Effector CD4-positive, alpha-beta T cell (primary cell): ENCODE measurements at regions not wholly inside any gene's neighbourhood (a gene's known extent, or its start where the extent isn't known, plus 50 kb on each side); places are given as distances from the start of the nearest gene placed in this dataset.
"Not testable (repeated sequence)": the region's sequence is repeated elsewhere in the genome, so short reads cannot be mapped to it uniquely, and the experiment has no call there.

ENCODE experiments used
- DNase-seq: peaks from one replicate; pipeline ENCODE4 v3.0.0-alpha.2; 2020

GRCh38 chr4:189204616-189205015 is 736.1 kb upstream of the FRG1 start:
- no peak for DNase-seq

DNA sequence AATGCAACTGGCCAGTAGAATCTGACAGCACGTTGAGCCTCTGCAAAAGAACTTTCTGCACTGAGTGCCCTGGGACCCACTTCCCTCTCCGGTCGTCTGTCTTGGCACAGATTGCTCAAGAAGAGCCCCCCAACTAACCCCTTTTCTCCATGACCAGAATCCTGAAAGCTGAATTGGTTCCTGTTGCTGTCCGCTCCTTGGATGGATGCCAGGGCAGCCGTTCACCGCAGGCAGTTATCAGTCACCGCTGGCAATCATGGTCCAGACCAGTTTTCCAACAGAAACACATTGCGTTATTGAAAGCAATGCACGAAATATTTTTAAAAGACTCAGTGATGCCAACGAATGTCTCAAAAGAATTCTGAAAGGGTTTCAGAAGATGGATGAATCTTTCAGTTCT is 733.7 kb upstream of the FRG1 start:
- no peak for DNase-seq

- no peak for DNase-seq
Measured at GRCh38 chr4:189207872-189208271, 732.8 kb upstream of the FRG1 start.

DNA sequence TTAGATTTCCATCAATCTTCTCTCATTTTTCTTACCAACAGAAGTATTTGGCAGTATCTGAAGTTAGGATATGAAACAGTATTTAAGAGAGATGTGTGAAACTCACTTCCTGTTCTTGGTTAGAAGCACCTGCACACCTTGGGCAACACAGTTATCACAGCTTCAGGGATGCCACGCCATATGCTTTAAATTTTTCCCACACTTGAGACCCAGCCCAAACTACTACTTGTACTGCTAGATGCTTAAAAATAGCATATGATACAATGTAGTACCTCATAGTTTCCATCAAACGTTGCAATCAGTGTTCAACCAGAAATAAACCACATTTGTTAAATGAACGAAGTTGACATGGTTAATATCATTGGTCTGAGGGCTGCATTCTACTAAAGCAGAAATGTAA is 725.1 kb upstream of the FRG1 start:
- DNase-seq: no peak

DNA sequence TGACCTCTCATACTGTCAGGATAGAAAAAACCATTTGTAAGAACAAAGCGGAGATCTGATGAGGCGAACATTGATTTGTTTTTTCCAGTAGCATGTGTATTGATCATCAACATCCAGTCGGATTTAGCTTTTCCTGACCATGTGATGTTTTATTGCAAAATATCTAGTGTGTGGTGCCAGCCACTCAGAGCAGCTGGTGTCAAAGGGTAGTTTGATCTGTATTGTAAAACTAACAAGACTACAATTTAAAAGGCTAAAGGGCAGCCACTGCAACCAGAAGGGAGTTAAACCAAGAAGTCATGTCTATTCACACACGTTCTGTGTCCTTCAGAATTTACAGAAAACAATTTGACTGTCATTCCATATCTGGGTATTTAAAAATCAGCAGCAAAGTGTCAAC is 719.0 kb upstream of the FRG1 start:
- DNase-seq: no peak

- DNase-seq: no peak
Measured at GRCh38 chr4:189228726-189229125, 711.9 kb upstream of the FRG1 start.

DNA sequence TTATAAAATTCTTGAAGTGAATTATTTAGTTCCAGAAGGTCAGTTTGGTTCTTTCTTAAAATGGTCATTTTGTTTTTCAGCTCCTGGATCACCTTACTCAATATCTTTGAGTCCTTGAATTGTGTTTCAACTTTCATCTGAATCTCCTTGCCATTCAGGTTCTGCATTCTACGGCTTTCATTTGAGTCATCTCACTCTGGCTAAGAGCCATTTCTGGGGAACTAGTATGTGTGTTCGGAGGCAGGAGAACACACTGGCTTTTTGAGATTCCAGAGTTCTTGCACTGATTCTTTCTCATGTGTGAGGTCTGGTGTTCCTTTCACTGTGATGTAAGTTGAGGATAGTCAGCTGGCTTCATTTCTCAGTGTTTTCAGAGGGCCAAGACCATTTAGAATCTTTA is 708.4 kb upstream of the FRG1 start:
- DNase-seq: no peak

DNA sequence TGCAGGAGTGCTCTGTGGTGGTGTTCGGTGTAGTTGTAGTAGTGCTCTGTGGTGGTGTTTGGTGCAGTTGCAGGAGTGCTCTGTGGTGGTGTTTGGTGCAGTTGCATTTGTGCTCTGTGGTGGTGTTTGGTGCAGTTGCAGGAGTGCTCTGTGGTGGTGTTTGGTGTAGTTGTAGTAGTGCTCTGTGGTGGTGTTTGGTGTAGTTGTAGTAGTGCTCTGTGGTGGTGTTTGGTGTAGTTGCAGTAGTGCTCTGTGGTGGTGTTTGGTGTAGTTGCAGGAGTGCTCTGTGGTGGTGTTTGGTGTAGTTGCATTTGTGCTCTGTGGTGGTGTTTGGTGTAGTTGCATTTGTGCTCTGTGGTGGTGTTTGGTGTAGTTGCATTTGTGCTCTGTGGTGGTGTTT is 706.9 kb upstream of the FRG1 start:
- peak; percentile 12 for DNase-seq

DNA sequence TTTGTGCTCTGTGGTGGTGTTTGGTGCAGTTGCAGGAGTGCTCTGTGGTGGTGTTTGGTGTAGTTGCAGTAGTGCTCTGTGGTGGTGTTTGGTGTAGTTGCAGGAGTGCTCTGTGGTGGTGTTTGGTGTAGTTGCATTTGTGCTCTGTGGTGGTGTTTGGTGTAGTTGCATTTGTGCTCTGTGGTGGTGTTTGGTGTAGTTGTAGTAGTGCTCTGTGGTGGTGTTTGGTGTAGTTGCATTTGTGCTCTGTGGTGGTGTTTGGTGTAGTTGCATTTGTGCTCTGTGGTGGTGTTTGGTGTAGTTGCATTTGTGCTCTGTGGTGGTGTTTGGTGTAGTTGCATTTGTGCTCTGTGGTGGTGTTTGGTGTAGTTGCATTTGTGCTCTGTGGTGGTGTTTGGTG is 705.7 kb upstream of the FRG1 start:
- DNase-seq: not testable (repeated sequence)

DNA sequence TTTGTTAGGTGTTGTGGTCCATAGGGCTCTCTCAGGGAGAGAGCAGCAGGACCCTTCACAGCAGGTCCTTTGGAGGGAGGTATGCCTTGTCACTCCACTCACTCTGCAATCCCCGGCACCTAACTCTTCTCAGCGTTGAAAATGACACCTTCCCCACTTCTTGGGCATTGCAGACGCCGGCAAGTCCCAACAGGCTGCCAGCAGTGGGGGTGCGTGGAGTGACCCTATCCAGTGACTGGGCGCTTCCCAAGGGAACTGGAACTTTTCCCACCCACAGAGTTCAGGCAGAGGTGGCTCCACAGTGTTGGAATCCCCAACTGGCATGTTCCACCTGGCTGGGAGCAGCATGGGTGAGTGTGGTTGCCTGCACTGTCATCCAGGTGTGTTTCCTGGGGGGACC is 705.1 kb upstream of the FRG1 start:
- DNase-seq: no peak

DNA sequence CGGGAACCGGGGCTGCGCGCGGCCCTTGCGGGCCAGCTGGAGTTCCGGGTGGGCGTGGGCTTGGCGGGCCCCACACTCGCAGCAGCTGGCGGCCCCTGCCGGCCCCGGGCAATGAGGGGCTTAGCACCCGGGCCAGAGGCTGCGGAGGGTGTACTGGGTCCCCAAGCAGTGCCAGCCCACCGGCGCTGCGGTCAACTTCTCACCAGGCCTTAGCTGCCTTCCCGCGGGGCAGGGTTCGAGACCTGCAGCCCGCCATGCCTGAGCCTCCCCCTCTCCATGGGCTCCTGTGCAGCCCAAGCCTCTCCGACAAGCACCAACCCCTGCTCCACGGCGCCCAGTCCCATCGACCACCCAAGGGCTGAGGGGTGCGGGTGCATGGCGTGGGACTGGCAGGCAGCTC is 704.4 kb upstream of the FRG1 start:
- not testable (repeated sequence) for DNase-seq

DNA sequence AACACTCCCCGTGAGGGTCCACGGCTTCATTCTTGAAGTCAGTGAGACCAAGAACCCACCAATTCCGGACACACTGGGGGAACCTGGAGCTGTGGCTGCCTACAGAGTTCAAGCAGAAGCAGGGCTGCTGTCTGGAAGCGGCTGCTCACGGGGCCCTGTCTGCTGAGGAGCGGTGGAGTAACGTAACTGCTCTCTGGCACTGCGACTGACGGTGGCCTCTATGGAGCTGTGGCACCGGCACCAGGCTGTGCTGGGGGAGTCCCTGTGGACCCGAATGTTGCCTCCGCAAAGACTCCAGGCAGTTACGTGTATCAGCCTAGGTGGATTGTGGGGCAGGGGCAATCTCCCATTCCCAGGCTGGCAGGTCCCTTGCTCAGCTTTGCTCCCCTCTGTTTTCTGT is 703.3 kb upstream of the FRG1 start:
- no peak for DNase-seq

DNA sequence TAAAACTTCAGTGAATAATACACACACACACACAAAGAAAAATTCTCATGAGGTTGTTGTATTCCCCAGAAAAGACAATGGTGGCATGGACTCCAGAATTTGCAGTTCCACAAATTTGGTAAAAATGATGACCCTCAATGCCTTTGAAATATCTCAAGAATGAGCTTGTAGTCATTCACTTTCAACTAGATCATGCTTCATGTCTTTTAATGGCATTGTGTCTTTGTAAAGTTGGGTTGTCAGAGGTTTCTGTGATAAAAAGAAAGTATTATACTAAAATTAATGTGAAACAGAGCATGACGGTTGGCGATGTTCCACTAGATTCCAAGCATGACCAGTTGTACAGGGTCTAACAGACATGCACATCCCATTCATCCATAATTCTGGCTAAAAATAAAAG is 685.0 kb upstream of the FRG1 start:
- no peak for DNase-seq

GRCh38 chr4:189261475-189261874 is 679.2 kb upstream of the FRG1 start:
- no peak for DNase-seq

- no peak for DNase-seq
Measured at GRCh38 chr4:189265515-189265914, 675.2 kb upstream of the FRG1 start.

- DNase-seq: no peak
Measured at GRCh38 chr4:189267312-189267965, 673.2 kb upstream of the FRG1 start.

DNA sequence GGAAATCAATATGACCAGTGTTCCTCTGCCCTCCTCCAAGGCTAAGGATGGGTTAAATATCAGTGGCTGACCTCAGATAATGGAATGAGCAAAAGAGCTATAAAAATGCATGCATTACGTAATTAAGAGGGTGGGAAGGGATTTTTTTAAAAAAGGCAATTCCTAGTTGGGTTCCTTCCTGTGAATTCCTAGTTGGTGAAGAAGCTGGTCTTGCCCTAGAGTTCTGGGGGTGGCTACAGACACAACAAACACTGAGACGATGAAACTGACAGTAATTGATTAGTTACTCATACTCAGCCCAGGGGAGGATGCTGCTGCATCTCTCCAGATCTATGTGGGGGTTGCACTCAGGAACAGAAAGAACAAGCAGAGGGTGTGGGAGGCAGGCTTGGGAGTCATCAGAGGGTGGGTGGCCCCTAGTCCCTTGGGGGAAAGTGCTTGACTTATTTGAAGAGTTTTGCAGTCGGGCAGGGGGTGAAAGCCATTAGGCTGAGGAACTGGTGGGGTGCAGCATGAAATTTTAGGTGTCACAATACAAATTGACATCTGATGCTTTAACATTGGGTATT is 662.0 kb upstream of the FRG1 start:
- DNase-seq: no peak

- DNase-seq: no peak
Measured at GRCh38 chr4:189279188-189279587, 661.5 kb upstream of the FRG1 start.

GRCh38 chr4:189285377-189285776 is 655.3 kb upstream of the FRG1 start:
- DNase-seq: no peak

DNA sequence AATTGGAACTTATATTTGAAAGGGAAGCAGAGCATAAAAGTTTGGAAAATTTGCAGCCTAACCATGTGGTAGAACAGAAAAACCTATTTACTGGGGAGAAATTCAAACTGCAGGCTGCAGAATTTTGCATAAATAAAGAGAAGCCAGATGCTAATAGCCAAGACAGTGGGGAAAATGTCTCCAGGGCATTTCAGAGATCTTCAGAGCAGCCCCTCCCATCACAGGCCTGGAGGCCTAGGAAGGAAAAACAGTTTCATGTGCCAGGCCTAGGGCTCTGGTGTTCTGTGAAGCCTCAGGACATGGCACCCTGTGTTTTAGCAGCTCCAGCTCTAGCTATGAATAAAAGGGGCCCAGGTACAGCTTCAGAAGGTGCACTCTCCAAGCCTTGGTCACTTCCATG is 648.7 kb upstream of the FRG1 start:
- DNase-seq: no peak

DNA sequence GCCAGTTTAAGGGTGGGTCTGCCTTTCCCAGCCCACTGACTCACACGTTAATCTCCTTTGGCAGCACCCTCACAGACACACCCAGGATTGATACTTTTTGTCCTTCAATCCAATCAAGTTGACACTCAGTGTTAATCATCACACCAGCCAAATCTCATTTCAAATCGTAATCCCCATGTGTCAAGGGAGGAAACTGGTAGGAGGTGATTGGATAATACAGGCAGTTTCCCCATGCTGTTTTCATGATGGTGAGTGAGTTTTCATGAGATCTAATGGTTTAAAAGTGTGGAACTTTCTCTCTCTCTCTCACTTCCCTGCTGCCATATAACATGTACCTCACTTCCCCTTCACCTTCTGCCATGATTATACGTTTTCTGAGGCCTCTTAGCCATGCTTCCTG is 647.2 kb upstream of the FRG1 start:
- no peak for DNase-seq

DNA sequence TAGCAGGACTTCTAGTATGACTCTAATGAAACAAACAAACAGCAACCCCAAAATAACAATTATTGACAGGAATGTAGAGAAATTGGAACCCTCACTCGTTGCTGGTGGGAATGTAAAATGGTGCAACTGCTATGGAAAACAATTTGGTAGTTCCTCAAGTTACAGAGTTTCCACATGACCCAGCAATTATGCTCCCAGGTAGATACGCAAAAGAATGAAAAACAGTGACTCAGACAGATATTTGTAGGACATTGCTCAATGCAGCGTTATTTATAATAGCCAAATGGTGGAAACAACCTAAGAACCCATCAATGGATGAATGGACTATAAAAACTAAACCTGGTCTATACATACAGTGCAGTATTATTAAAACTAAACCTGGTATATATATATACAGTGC is 646.1 kb upstream of the FRG1 start:
- no peak for DNase-seq

- no peak for DNase-seq
Measured at GRCh38 chr4:189299706-189300105, 641.0 kb upstream of the FRG1 start.

DNA sequence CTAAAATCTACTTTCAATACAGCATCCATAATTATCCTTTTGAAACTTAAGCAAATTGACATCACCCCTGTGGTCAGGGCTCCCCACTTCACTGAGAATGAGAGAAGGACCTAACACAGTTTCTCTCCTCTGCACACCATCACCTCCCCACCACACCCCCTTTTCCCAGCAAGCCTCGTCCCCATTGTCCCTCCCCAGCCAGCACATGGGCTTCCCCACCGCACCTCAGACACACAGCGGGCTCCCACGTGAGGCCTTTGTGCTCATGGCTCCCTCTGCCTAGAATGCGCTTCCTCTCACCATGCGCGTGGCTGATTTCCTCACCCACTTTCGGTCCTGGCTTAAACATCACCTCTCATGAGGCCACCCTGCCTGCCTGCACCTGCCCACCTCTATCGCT is 639.0 kb upstream of the FRG1 start:
- DNase-seq: no peak

GRCh38 chr4:189302719-189303118 is 638.0 kb upstream of the FRG1 start:
- DNase-seq: no peak
